ENCODE measurements at regions not wholly inside any gene's neighbourhood (a gene's known extent, or its start where the extent isn't known, plus 50 kb on each side); places are given as distances from the start of the nearest gene placed in this dataset.

- TF ChIP-seq STAT6 (CRISPR knock-in tag; conservative IDR thresholded peaks at IDR 0.05; ENCODE audit: low read depth): no peak
- TF ChIP-seq OVOL2 (CRISPR knock-in tag; IDR thresholded peaks at IDR 0.05; ENCODE audit: borderline replicate concordance): no peak
Measured at GRCh38 chr3:13706886-13707285, 158.0 kb downstream of the FBLN2 start (continued).

GRCh38 chr3:13706451-13706850 is 157.5 kb downstream of the FBLN2 start:
- no peak for ATAC-seq
- H3K4me3 Mint-ChIP-seq: no peak overlapping the region
- no peak for DNase-seq (ENCODE audit: low spot score)
- H3K27ac Mint-ChIP-seq: no peak overlapping the region
- H3K9me3 Mint-ChIP-seq: peaks cover 90% of the 10 kb centered on the region
- H3K4me1 Mint-ChIP-seq: no peaks in the 10 kb centered on the region
- peaks cover 7% of the 10 kb centered on the region for H3K36me3 Mint-ChIP-seq
- H3K27me3 Mint-ChIP-seq (ENCODE audit: low read depth): peaks cover 53% of the 10 kb centered on the region
- POLR2A ChIA-PET: no interaction called here
- no peak for TF ChIP-seq TCF7 (CRISPR knock-in tag; IDR thresholded peaks at IDR 0.05; ENCODE audit: low read depth)
- TF ChIP-seq ARID4B (CRISPR knock-in tag; IDR thresholded peaks at IDR 0.05; ENCODE audit: borderline replicate concordance): no peak
- no peak for TF ChIP-seq HMGA2 (CRISPR knock-in tag; IDR thresholded peaks at IDR 0.05)
- no peak for TF ChIP-seq NFE2L1 (CRISPR knock-in tag; IDR thresholded peaks at IDR 0.05)
- no peak for TF ChIP-seq E2F1 (CRISPR knock-in tag; IDR thresholded peaks at IDR 0.05)
- CTCF ChIA-PET: no interaction called here

- H3K4me3 Mint-ChIP-seq: no peak overlapping the region
- CTCF ChIA-PET: no interaction called here
- no peak for DNase-seq (ENCODE audit: low spot score)
- H3K27me3 Mint-ChIP-seq (ENCODE audit: low read depth): peaks cover 47% of the 10 kb centered on the region
- no peak overlapping the region for H3K27ac Mint-ChIP-seq
- POLR2A ChIA-PET: no interaction called here
- TF ChIP-seq NFE2L1 (CRISPR knock-in tag; IDR thresholded peaks at IDR 0.05) (no peak), EMX1 (CRISPR knock-in tag; IDR thresholded peaks at IDR 0.05) (no peak), SP1 (CRISPR knock-in tag; conservative IDR thresholded peaks at IDR 0.05) (no peak), ZNF121 (CRISPR knock-in tag; IDR thresholded peaks at IDR 0.05) (no peak), PREB (CRISPR knock-in tag; IDR thresholded peaks at IDR 0.05; ENCODE audit: borderline replicate concordance) (no peak), SOX15 (CRISPR knock-in tag; IDR thresholded peaks at IDR 0.05) (no peak), FOXJ3 (CRISPR knock-in tag; IDR thresholded peaks at IDR 0.05; ENCODE audit: borderline replicate concordance) (no peak), KAT7 (CRISPR knock-in tag; IDR thresholded peaks at IDR 0.05; ENCODE audit: borderline replicate concordance) (no peak)
- H3K4me1 Mint-ChIP-seq: no peaks in the 10 kb centered on the region; the same call in 1 of the 2 replicates
- peaks cover 7% of the 10 kb centered on the region for H3K36me3 Mint-ChIP-seq
- ATAC-seq: no peak
- peaks cover 83% of the 10 kb centered on the region for H3K9me3 Mint-ChIP-seq
Measured at GRCh38 chr3:13705702-13706280, 156.9 kb downstream of the FBLN2 start.
